Astrocyte of the cerebellum (primary cell): ENCODE measurements at regions not wholly inside any gene's neighbourhood (a gene's known extent, or its start where the extent isn't known, plus 50 kb on each side); places are given as distances from the start of the nearest gene placed in this dataset.

Experiments
- DNase-seq: peaks from one replicate; pipeline ENCODE4 v3.0.0-alpha.2; 2011; ENCODE audit warnings: low read depth
- H3K4me3 ChIP-seq: 2 replicates; pipeline ENCODE4 v1.5.1; 2011; ENCODE audit warnings: mild to moderate bottlenecking, low read depth, low read length, moderate library complexity
- CTCF ChIP-seq: IDR thresholded peaks from 2 replicates; pipeline ENCODE4 v1.5.1; 2012; ENCODE audit warnings: low read length, low read depth, moderate library complexity, mild to moderate bottlenecking; ENCODE audit errors: missing control alignments
- in situ Hi-C: cut with HindIII; loops from 2 replicates; pipeline ENCODE4 v1.10.0; 2017; ENCODE audit warnings: low sequenced_read_pairs

DNA sequence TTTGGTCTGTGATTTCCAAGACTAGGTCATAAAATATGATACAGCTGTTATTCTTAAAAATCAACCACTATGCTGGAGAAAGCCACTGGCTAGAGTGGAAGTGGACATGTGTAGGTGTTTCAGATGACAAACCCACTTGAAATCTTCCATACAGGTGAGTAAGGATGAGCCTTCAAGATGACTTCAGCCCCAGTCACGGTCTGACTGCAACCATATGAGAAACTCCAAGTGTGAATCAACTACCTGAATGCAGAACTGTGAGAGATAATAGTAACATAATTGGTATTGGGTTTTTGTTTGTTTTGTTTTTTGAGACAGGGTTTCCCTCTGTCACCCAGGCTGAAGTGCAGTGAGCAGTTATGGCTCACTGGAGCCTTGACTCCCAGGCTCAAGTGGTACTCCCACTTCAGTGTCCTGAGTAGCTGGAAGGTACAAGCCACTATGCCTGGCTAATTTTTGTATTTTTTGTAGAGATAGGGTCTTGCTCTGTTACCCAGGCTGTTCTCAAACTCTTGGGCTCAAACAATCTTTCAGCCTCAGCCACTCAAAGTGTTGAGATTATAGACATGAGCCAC, 273.3 kb upstream of the LRIG3 start:
- in situ Hi-C loops, result no loop called here

GRCh38 chr12:59191372-59191771, 271.1 kb upstream of the LRIG3 start:
- no peak overlapping the region for H3K4me3 ChIP-seq
- no peak for DNase-seq
- no peak for TF ChIP-seq CTCF
- in situ Hi-C loops, result no loop called here

More for the DNA sequence above, 273.3 kb upstream of the LRIG3 start:
- no peak for TF ChIP-seq CTCF
- no peak overlapping the region for H3K4me3 ChIP-seq
- no peak for DNase-seq

DNA sequence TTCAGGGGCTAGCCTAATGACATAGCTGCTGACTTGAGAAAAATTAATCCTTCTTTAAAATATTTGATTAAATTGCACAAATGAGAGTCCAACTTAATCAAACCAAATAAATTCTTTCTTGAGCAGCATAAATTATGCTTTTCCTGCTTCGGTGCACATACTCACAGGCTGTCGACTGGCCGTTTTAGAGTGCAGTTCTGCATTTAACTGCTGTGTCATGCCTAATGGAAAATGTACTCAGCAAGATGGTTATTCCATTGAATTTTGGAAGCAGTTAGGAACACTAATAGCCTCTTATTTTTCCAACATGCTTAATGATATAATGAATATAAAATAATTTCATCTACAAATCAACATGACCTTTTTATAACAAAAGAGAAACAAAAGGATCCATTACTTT, 266.1 kb upstream of the LRIG3 start:
- in situ Hi-C loops, result no loop called here
- TF ChIP-seq CTCF, result no peak
- H3K4me3 ChIP-seq, result no peak overlapping the region
- no peak for DNase-seq

DNA sequence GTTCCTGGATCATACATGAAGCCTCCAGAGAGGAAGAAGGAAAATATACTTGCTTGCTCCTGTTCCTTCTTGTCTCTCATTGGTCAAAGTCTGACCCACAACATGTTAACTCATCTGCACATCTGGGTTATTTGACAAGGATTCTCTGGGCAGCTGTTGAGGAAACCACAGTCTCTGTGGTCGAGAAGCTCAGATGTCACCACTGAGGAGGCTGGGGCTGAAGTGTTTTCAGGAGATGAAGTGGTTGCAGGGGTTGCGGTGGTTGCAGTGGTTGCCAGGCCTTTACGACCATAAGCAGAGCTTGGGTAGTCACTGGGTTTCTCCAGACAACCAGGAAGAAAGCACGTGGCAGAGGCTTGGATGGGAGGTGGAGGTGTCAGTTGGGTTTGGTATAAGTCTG, 265.0 kb upstream of the LRIG3 start:
- in situ Hi-C loops, result no loop called here
- no peak for DNase-seq
- no peak overlapping the region for H3K4me3 ChIP-seq
- no peak for TF ChIP-seq CTCF

GRCh38 chr12:59182658-59183455, 262.6 kb upstream of the LRIG3 start:
- no peak for TF ChIP-seq CTCF
- H3K4me3 ChIP-seq, result no peak overlapping the region
- in situ Hi-C loops, result no loop called here
- DNase-seq, result no peak

DNA sequence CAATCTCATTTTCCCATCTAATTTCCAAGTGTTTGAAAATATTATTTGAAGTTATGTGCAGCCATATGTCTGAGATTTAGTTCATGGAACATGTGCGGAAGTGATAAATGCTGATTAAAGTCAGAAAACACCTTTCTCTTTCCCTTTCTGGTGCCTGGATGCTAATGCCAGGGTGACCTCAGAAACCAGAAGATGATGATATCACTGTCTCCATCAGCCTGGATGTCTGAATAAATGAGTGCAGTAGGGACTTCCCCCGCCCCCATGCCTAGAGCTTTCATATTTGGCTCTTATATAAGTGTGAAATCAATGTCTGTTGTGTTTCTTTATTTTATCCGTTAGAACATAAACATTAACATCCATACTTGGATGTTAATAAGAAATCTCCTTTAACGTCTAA, 261.9 kb upstream of the LRIG3 start:
- no peak for TF ChIP-seq CTCF
- in situ Hi-C loops, result no loop called here
- no peak for DNase-seq
- H3K4me3 ChIP-seq, result no peak overlapping the region
